ENCODE measurements at regions not wholly inside any gene's neighbourhood (a gene's known extent, or its start where the extent isn't known, plus 50 kb on each side); places are given as distances from the start of the nearest gene placed in this dataset.

DNA sequence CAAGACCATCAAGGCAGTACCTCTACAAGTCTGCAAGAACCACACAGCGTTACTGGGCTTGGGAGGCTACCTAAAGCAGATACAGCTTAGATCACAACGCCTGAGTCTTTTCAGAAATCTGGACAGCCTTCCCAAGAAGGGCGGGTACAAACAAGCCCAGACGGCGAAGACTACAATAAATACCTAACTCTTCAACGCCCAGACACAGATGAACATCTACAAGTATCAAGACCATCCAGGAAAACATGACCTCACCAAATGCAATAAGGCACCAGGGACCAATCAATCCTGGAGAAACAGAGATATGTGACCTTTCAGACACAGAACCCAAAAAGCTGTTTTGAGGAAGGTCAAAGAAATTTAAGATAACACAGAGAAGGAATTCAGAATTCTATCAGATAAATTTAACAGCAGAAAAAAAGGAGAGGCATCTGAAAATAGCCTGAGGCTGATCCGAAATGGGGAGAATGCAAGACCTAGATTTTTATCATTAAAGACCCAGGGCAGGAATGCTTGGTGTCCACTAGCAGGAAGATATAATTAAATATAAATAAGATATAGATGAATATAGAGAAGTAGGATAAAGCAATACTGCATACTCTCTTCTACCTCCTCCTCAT lies 131.7 kb upstream of the COL21A1 start:
- no peak for DNase-seq (ENCODE audit: low read depth in 2 of 3, low spot score in 2 of 3)

DNA sequence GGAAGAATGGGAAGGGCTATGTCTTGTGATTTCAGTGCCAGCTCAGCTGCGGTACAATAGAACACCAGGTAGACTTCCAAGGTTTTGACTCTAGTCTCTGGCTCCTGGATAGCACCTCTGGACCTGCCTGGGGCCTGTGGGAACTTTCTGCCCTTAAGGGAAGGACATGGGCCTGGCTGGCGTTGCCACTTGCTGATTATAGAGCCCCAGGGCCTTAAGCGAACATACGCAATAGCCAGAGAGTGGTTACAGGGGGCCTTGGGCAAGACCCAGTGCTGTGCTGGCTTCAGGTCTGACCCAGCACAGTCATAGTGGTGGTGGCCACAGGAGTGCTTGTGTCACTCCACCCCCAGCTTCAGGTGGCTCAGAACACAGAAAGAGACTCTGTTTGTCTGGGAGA lies 131.1 kb upstream of the COL21A1 start:
- no peak for DNase-seq (ENCODE audit: low read depth in 2 of 3, low spot score in 2 of 3)

DNA sequence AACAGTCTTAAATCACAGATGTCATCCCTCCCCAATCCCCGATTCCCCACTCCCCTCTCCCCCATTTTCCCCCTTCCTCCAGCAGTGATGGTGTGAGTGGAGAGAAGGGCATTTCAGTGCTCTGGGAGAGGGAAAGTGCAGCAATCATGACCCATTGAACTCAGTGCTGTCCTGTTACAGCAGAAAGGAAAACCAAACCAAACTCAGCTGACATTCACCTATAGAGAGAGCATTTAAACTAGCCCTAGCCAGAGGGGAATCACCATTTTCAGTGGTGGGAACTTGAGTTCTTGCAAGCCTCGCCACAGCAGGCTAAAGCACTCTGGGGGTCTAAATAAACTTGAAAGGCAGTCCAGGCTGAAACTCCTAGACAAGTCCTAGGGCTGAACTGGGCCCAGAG lies 129.9 kb upstream of the COL21A1 start:
- DNase-seq (ENCODE audit: low read depth in 2 of 3, low spot score in 2 of 3), result no peak

DNA sequence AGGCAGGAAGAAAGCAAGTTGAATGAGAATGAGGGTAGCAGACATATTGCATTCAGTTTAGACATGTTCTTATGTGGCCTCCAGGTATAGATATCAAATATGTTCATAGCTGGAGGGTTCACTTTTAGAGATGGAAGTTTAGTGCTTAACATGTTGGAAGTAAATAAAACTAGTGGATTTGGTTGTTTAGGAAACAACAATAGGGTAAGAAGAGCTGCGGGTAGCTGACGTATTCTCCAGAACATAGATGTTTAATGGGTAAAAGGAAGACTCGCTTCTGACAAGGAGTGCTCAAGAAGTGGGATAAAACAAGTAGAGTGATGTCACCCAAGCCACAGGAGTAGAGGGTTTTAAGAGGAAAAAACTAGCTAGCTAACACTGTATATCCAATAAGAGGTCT lies 128.4 kb upstream of the COL21A1 start:
- no peak for DNase-seq (ENCODE audit: low read depth in 2 of 3, low spot score in 2 of 3)

DNA sequence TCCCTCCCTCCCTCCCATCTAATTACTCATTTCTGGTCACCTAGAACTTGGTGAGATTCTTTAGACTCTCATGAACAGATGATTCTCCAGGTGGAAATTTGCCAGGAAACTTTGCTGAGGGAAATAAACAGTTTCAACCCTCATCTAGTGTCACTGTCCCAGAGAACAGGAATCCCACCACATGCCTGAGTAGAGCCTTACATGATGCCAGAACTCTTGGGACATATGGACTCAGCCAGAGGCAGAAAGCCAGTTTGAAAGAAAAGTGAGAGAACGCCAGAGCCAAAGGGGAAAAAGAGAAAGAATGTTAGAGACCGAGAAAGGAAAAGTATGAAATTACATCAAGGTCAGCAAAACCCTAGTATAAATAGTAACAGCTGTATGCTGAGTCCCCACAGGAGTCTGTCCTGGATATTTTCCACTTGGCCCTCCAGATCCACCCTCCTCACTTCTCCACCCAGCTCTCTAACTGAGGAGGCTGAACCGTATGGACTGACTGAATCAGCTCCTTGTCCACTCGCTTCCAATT lies 127.5 kb upstream of the COL21A1 start:
- no peak for DNase-seq (ENCODE audit: low read depth in 2 of 3, low spot score in 2 of 3)

DNA sequence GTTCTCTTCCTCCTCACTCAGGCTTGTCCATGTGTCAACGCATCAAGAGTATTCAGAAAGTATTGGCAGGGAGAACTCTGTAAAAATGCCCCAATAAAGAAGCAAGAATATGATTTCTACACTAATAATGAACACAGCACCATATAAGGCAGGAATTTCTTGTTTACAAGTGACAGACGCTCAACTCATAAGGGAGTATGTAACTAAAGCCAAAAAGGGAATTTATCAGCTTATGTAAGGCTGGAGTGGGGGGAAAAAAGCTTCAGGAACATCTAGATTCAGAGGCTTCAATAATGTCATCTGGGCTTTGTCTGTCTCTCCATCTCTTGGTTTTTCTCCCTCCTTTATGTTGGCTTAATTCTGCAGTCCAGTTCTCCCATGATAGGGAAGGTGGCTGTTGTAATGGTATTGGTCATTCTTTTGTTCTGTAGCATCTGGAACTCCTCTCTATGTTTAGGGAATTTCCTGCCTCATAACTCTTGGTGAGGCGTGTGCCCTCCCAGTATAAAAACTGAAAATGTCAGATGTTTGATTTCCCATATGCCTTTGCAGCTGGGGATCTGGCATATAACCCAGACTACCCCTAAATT lies 125.1 kb upstream of the COL21A1 start:
- DNase-seq (ENCODE audit: low read depth in 2 of 3, low spot score in 2 of 3), result no peak

DNA sequence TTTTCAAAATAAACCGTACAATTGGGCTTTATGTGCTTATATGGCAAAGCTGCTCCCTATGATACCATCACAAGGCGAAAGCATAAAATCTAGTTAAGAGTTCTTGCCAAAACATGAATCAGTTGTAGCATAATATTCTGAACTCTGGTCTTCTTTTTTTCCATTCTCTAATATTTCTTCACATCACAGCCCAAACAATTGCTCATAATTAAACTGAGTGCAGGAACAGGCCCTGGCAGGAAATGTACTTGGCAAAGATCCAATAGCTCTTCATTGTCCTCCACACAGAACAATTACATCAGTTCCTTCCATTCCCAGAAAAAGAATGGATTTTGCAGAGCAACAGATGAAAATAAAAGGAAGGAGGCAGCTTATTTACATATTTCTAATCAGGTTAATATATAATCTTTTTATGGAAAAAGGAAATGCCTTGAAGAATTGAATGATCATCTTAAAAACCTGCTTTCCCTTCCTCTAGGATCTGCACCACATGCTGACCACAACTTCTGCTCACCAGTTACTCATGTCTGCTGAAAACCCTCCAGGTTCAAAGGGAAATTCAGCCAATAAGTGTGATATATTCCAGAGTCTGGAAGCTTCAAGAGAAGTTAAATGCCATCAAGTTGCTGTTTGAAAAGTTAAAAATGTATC lies 123.3 kb upstream of the COL21A1 start:
- peak in 1 of 3 donors; percentile 39 for DNase-seq (ENCODE audit: low read depth in 2 of 3, low spot score in 2 of 3)

DNA sequence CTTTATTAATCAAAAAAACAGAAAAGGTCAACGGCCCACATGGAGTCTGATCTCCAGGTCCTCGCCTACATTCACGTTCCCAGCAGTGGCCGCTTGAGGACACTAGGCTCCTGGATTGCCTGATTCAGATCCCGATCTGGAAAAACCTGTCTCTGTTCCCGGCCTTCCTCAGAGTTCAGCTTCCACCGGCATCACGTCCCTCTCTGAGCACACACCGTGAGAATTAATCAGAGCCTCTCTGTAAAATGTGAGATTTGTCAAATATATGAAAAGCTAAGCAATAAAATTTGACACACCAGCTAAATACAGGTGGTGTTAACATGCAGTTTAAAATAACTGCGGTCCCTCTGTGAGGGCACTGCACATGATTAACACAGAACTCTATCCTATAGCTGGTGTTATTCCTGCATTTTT lies 122.8 kb upstream of the COL21A1 start:
- no peak for DNase-seq (ENCODE audit: low read depth in 2 of 3, low spot score in 2 of 3)

DNA sequence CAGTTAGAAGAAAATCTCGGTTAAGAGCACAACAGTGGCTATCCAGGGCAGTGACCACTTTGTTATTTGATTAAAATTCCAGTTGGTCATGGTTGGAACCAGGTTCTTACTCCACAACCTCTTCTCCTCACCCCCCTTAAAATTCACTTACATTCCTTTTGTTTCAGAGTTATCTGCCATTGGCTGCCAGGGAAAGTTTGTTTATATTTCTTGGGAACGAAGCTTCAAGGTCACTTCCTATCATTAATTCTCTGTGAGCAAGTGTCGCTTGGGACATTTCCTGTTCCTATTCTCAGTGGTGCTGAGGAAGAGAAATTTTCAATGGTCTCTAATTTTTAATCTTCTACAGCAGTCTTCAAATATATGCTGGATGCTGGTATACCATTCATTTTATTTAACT lies 121.1 kb upstream of the COL21A1 start:
- no peak for DNase-seq (ENCODE audit: low read depth in 2 of 3, low spot score in 2 of 3)

DNA sequence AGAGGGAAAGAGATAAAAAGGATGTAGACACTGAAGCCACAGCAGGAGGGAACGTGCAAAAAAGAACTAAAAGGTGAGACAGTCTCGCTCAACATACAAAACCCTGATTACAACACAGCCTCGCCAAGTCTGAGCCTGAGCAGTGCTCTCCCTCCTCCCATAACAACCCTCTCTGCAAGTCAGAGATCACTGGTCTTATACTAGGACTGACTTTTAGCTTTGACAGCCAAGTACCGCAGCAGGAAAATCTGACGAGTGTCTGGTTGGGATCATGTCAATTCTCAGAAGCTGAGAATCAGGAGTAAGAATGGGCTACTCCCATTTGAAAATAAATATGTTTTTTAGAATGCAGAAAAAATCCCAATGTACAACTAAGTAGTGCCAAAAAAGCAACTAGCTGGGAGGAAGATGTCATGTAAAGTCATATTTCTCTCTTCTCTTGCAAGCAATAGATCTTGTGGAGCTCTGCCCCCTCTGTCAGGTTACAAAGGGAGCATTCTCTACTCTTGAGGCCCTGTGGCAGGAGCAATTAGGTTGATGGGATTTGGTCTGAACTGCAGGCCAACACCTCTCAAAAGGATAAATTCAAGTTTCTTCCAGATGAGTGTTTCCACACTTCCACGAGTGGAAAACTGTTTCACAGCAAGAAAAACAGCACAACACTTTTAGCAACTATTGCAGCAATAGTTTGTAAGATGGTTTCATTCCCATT lies 118.9 kb upstream of the COL21A1 start:
- no peak for DNase-seq (ENCODE audit: low read depth in 2 of 3, low spot score in 2 of 3)

DNA sequence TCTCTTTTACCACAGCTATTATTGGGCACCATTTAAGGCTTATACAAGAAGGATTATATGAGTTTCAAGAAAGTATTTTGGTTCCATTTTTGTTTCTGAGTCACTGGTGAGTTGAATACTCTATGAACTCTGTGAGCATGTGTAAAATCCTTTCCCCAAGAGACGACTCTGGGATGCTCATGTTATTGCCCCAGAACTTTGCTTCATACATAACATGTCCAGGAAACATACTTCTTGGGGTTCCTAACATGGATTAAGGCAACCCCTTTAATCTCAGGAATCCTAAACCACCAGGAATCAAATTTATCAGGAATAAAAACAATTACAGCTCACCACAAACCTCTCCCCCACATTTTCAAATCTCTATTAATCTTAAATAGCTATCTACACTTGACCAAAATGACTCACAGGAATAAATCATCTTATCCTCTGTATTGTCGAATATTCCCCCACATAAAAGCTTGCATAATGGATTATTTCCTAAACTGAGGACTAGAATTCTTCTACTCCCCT lies 117.5 kb upstream of the COL21A1 start:
- DNase-seq (ENCODE audit: low read depth in 2 of 3, low spot score in 2 of 3), result no peak

DNA sequence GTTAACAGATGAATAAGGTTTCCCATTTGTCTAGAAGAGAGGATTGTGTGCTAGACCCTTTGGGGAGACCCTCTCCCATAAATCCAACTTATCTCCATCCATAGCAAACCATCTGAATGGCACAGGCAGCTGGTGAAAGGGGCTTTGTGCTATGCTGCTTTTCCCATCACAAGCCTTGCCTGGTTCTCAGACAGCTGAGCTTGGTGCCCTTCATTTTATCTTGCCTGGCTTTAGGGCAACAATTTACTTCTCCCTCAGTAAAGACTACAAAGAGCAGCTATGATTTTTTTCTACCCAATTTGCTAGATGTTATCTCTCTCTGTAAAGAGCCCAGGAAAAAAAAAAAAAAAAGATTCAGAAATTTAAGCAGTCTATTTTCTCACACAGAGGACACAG lies 117.0 kb upstream of the COL21A1 start:
- DNase-seq (ENCODE audit: low read depth in 2 of 3, low spot score in 2 of 3), result no peak

DNA sequence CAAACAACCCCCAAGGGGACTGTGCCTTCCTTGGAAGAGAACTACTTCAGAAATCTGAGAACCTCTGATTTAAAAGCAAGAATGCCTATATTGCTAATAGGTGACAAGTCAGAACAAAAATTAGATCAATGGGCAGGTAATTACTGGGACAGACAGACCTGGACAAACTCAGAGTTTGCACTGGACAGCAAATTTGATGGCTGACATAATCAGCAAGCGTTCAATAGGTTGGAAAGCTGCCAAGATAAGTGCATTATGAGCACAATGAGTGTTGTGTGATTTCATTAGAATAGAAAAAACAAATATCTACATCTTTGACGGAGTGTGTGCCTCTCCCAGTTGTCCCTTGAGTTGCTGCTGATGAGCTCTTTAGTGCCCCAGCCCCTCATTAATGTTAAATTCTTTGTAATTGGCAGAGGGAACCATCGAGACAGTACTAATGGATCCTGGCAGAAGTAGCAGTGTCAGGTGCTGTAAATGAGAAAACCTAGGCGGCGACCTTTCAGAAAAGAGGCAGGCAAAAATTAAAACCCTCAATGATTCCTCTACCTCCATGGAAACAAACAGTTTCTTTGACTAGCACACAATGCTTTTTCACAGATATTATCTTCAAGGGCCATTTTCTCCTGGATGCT lies 116.5 kb upstream of the COL21A1 start:
- DNase-seq (ENCODE audit: low read depth in 2 of 3, low spot score in 2 of 3), result no peak

DNA sequence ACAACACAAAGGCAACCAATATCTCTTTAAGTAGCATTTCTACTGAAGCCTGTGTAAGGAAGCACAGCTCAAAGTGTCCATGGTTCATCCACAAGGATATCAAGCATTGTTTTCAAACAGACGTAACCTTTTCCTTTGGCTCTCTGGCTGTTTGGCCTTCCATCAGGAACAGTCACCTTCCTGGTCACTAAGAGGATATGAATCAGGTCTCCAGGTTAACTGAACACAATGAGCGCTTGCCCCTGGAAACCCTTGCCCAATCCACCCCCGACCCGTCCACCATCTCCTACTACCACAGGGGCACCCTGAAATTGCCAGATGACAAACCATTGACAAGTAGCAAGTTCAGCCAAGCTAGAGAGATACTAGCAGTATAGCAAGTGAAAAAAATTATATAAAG lies 114.4 kb upstream of the COL21A1 start:
- no peak for DNase-seq (ENCODE audit: low read depth in 2 of 3, low spot score in 2 of 3)

DNA sequence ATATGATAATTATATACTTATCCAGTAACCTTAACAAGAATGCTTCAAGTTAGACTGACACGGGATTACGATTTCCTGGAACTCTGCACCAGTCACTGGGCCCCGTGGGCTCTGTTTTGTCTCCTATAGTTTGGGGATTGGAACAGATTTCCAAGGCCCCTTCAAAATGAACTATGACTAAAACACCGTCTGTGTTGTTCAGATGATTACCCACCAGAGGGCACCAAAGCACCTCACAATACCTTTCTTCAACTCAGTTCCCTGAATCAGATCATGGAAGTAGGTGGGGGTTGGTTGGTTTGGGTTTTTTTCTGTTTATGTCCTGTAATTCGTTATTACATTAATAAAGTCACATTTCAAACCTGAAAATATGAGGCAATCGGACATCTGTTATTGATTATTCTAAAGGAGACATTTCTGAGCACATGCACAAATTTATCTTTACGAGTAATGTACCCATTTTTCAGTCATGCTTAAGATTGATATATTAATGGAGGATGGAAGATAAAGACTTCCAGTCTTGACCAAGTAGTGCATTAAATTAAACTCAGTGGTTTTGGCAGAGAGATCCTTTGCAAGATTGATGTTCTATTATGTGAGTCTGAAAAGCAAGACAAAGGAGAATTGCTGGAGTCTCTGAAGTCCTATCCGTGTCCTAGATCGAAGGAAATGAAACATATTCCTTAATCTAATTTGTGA lies 112.0 kb upstream of the COL21A1 start:
- DNase-seq (ENCODE audit: low read depth in 2 of 3, low spot score in 2 of 3), result peak; percentile 16 to 84 (median 60)

DNA sequence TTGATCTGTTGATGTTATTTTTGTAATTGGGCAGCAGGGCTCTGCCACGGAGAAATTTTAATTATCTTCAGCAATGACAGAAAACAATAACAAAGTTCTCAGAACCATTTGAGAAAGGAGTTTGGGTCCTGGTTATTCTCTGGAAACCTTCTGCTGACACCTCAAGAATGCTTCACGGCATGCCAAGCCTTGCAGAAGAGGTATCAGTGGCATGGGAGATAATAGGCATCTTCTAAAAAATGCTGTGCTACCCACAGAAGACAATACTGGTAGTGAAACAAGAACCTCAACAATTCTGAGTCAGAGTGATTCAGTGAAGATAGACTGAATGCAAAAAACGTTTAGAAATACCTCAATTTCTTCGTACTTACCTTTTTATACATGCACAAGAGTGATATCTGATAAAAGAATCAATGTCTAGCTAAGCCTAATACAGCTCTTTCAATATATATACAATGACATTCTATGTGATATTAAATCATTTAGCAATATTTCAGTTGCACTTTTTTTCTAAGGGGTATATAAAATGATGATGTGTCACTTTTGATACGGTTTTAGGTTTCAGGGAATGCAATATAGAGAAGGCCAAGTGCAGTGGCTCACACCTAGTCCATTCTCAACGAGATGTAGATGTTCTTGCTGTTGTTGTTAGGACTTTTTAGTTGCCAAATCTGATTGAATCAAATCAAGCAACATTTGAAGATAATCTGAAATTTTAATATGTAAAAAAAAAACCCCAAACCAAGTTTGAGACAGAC lies 110.4 kb upstream of the COL21A1 start:
- DNase-seq (ENCODE audit: low read depth in 2 of 3, low spot score in 2 of 3), result no peak

DNA sequence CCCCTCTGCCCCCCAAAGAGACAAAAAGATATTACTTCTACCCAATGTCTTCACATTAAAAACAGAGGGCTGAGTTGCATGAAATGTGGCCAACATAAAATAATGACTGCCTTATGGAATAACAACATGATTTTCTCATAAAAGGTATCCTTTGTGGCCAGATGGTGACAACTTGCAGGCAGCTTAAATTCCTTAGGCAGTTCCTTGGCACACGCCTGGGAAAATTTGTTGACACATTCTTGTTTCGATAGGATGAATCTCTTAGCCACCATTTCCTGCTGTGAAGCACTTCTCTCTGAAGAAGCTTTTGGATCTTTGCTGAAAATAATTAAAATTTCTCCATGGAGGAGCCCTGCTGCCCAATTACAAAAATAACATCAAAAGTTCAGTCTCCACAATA lies 109.0 kb upstream of the COL21A1 start:
- DNase-seq (ENCODE audit: low read depth in 2 of 3, low spot score in 2 of 3), result no peak

DNA sequence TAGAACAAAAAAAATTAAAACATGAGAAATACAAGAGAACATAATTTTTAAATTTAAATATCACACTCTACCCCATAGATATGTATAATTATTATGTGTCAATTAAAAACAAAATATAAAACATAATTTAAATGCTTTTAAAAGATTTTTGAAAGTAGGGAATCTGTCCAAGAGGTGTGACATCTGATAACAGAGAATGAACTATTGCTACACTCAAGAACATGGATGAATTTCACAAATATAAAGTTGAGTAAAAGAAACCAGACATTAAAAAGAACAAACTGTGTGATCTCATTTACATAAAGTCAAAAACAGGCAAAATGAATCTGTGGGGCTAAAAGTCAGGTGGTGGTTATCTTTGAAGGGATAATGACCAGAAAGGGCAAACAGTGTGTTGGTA lies 106.5 kb upstream of the COL21A1 start:
- DNase-seq (ENCODE audit: low read depth in 2 of 3, low spot score in 2 of 3), result no peak

DNA sequence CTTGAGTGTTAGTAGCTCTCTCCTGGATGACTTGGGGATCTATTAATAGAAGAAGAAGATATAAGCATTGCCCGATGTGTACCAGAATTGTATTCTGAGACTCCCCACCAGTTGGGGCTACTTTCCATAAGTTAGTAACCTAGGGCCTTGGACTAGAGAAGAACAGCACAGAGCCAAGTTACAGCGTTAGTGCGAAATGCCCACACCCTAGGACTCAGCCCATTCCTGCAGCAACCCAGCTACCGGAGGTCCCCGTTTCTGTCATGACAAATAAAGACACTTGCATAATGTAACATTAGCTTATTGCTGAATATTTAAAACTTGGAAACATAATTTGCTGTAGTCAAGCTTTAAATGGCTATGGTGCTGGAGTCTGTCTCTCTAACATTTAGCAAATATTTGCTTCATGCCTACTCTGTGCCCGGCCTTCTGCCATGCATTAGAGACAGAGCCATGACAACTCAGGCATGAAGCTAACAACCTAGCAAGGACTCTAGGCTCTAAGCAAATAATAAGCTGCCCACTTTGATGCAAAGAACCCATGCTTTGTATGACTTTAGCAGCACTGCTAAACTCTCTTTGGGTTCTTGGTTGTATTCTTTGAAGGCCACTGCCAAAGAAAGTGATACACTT lies 103.4 kb upstream of the COL21A1 start:
- DNase-seq (ENCODE audit: low read depth in 2 of 3, low spot score in 2 of 3), result no peak
